Right renal pelvis (tissue), 4 donors: ENCODE measurements at regions not wholly inside any gene's neighbourhood (a gene's known extent, or its start where the extent isn't known, plus 50 kb on each side); places are given as distances from the start of the nearest gene placed in this dataset.
A peak's percentile ranks its signal among the peaks of the same experiment; 100 is the strongest.
"Not testable (repeated sequence)": the region's sequence is repeated elsewhere in the genome, so short reads cannot be mapped to it uniquely, and the experiment has no call there.

Experiments used
- DNase-seq, 4 donors: peaks; one replicate each; pipeline ENCODE4 v3.0.0-alpha.2; 2013; ENCODE audit warnings: low read depth in 4 of 4, low spot score in 3 of 4, missing footprints in 1 of 4

- no peak for DNase-seq
Measured at GRCh38 chr2:39933196-39933595, 154.1 kb upstream of the THUMPD2 start.

GRCh38 chr2:39932198-39932597 is 153.1 kb upstream of the THUMPD2 start:
- DNase-seq: no peak

GRCh38 chr2:39930175-39930917 is 151.3 kb upstream of the THUMPD2 start:
- DNase-seq: no peak

- no peak for DNase-seq
Measured at GRCh38 chr2:39929531-39929930, 150.5 kb upstream of the THUMPD2 start.

- DNase-seq: no peak
Measured at GRCh38 chr2:39925312-39925711, 146.3 kb upstream of the THUMPD2 start.

GRCh38 chr2:39923455-39923854 is 144.4 kb upstream of the THUMPD2 start:
- DNase-seq: no peak

GRCh38 chr2:39922679-39923405 is 143.8 kb upstream of the THUMPD2 start:
- DNase-seq: no peak

- no peak for DNase-seq
Measured at GRCh38 chr2:39920307-39920801, 141.3 kb upstream of the THUMPD2 start.

- DNase-seq: no peak
Measured at GRCh38 chr2:39919511-39920306, 140.7 kb upstream of the THUMPD2 start.

- DNase-seq: no peak
Measured at GRCh38 chr2:39918886-39919285, 139.8 kb upstream of the THUMPD2 start.

GRCh38 chr2:39917371-39917770 is 138.3 kb upstream of the THUMPD2 start:
- not testable (repeated sequence) for DNase-seq

GRCh38 chr2:39914949-39915348 is 135.9 kb upstream of the THUMPD2 start:
- DNase-seq: no peak

GRCh38 chr2:39913648-39914461 is 134.8 kb upstream of the THUMPD2 start:
- DNase-seq: peak; percentile 62 to 74 (median 66)

- no peak for DNase-seq
Measured at GRCh38 chr2:39902103-39902502, 123.0 kb upstream of the THUMPD2 start.

GRCh38 chr2:39898934-39899333 is 119.9 kb upstream of the THUMPD2 start:
- DNase-seq: no peak

- no peak for DNase-seq
Measured at GRCh38 chr2:39897273-39897672, 118.2 kb upstream of the THUMPD2 start.

- no peak for DNase-seq
Measured at GRCh38 chr2:39894082-39894481, 115.0 kb upstream of the THUMPD2 start.

- no peak for DNase-seq
Measured at GRCh38 chr2:39893616-39894015, 114.6 kb upstream of the THUMPD2 start.

- no peak for DNase-seq
Measured at GRCh38 chr2:39881948-39882347, 102.9 kb upstream of the THUMPD2 start.

- DNase-seq: no peak
Measured at GRCh38 chr2:39881494-39881893, 102.4 kb upstream of the THUMPD2 start.
